ENCODE measurements at regions not wholly inside any gene's neighbourhood (a gene's known extent, or its start where the extent isn't known, plus 50 kb on each side); places are given as distances from the start of the nearest gene placed in this dataset.
"Not testable (repeated sequence)": the region's sequence is repeated elsewhere in the genome, so short reads cannot be mapped to it uniquely, and the experiment has no call there.

DNA sequence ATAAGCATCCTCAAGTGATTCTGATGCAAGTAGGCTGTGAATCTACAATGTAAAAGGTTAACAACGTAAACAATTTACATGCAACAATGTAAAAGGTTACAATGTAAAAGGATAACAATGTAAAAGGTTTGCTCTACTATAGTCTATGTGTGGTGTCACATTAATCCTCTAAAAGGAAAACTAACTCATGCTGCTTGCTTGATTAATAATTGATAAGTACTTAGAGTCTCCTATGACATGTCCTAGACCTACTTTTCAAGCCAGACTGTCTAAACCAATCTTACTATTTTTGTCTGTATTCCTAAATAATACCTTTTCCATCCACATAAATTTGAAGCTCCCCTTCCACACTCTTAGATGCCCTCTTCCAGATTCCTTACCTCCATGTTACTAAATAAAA, 606.8 kb downstream of the LTN1 start:
- Histone ChIP-seq H3K27ac (ENCODE audit: low read depth, low read length) (no peak overlapping the region), H3K27me3 (ENCODE audit: control insufficient read depth, insufficient read depth, low read length) (no peaks in the 10 kb centered on the region), H3K9me3 (ENCODE audit: control insufficient read depth, insufficient read depth, low read length) (no peaks in the 10 kb centered on the region), H3K4me3 (ENCODE audit: low read depth, low read length) (no peak overlapping the region)
- POLR2A ChIA-PET: no interaction called here
- CTCF ChIA-PET: no interaction called here
- DNase-seq (ENCODE audit: low read depth, low spot score): no peak
- TF ChIP-seq, protein P1, sequence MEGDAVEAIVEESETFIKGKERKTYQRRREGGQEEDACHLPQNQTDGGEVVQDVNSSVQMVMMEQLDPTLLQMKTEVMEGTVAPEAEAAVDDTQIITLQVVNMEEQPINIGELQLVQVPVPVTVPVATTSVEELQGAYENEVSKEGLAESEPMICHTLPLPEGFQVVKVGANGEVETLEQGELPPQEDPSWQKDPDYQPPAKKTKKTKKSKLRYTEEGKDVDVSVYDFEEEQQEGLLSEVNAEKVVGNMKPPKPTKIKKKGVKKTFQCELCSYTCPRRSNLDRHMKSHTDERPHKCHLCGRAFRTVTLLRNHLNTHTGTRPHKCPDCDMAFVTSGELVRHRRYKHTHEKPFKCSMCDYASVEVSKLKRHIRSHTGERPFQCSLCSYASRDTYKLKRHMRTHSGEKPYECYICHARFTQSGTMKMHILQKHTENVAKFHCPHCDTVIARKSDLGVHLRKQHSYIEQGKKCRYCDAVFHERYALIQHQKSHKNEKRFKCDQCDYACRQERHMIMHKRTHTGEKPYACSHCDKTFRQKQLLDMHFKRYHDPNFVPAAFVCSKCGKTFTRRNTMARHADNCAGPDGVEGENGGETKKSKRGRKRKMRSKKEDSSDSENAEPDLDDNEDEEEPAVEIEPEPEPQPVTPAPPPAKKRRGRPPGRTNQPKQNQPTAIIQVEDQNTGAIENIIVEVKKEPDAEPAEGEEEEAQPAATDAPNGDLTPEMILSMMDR (IDR thresholded peaks at IDR 0.05; ENCODE audit: low read depth, low read length): no peak

DNA sequence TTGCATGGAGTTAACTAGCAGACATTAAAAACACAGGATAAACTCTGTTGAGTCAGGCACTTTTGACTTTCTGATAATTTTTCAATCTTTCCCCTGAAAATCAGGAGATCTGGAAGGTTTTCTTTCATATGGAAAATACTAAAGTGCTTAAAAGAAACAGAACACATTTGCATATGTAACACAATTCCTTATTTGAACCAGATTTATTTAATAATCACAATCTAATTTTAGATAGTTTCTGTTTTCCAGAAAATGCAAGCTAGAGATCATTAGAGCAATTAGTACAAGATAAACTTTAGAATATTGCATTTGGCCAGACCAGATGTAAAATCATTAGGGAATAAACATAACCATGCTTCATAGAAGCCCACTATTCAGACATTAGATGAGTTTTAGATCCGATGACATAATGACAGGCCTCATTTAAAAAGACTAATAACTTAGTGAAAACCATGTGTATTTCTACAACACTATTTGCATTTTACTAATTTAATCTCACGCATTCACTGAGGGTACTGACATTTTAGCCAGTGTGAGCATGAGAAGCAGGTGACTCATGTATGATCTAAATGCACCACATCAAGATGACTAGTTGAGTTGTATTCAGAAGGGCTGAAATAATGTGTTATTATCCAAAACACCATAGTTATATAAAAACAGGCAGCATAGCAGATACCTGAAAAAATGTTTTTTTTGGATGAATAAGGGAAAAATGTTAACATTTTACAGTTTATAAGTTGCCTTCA, 611.5 kb downstream of the LTN1 start:
- H3K9me3 ChIP-seq (ENCODE audit: control insufficient read depth, insufficient read depth, low read length); POLR2A ChIA-PET; H3K27ac ChIP-seq (ENCODE audit: low read depth, low read length); H3K4me3 ChIP-seq (ENCODE audit: low read depth, low read length); DNase-seq (ENCODE audit: low read depth, low spot score); H3K27me3 ChIP-seq (ENCODE audit: control insufficient read depth, insufficient read depth, low read length); CTCF ChIA-PET: not testable (repeated sequence)

DNA sequence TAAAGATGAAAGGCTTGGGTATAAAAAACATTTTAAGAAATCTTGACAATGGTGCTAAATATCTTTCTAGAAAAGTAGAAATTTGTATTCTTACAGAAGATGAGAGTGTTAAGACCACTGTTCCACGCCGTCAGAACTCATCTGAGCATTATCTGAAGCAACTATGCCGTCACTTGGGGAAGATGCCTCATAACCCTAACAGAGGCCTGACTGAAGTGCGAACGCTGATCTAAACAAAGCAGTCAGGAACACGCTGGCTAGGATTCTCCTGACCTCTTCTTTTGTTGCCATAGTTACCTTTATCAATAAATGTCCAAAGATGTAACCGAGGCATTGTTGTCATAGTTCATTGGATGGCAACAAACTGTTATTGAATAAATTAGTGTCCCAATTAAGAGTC, 612.4 kb downstream of the LTN1 start:
- Histone ChIP-seq H3K9me3 (ENCODE audit: control insufficient read depth, insufficient read depth, low read length) (no peaks in the 10 kb centered on the region), H3K27ac (ENCODE audit: low read depth, low read length) (no peak overlapping the region), H3K27me3 (ENCODE audit: control insufficient read depth, insufficient read depth, low read length) (no peaks in the 10 kb centered on the region), H3K4me3 (ENCODE audit: low read depth, low read length) (no peak overlapping the region)
- CTCF ChIA-PET: no interaction called here
- TF ChIP-seq, protein P1 (IDR thresholded peaks at IDR 0.05; ENCODE audit: low read depth, low read length): no peak
- POLR2A ChIA-PET: no interaction called here
- DNase-seq (ENCODE audit: low read depth, low spot score): no peak

DNA sequence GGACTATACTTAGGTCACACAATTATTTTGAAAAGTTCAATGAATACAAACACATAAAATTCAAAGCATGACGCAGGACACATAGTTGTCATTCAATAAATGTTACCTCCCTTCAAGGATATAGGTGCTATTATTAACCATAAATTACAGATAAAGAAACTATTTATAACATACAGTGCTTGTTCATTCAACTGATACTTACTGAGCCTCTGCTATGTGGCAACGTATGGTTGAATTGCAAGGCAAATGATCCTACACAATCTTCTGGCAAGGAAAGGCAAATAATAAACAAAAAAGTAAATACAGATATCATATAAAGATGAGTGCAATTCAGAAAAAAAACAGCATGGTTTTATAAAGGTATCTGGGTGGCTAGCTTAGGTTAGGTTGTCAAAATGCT, 614.7 kb downstream of the LTN1 start:
- no peak overlapping the region for H3K27ac ChIP-seq (ENCODE audit: low read depth, low read length)
- no peaks in the 10 kb centered on the region for H3K9me3 ChIP-seq (ENCODE audit: control insufficient read depth, insufficient read depth, low read length)
- no peak for DNase-seq (ENCODE audit: low read depth, low spot score)
- CTCF ChIA-PET: no interaction called here
- POLR2A ChIA-PET: no interaction called here
- H3K27me3 ChIP-seq (ENCODE audit: control insufficient read depth, insufficient read depth, low read length): no peaks in the 10 kb centered on the region
- no peak overlapping the region for H3K4me3 ChIP-seq (ENCODE audit: low read depth, low read length)
- TF ChIP-seq, protein P1 (IDR thresholded peaks at IDR 0.05; ENCODE audit: low read depth, low read length): no peak

DNA sequence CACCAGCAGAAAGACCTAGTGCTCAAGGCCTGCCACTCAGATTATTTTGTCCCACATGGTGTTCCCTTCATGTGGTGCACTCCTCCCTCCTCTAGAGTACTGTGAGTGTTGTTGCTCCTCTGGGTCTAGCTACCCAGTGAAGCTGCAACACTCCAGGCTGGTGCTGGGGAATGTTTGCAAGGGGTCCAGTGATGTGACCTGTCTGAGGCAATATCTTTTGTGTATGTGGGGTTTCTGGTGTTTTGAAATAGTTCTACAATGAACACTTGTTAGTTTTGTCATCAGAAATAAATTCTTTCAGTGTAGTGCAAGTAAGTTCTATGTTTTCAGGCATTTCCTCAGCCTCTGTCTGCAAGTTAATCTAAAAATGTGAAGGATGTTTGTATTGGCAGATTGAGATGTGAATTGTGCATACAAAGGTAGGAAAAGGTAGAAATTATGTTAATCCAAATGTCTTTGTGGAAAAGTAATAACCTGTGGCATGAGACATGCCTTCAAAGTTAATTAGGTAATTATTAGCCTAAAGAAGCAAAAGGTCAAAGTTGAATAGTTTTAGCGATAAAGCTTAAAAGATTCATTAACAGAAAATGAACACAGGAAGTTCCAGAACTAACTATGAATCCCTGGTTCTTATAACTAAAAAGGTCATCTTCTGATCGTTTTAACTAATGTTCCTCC, 616.8 kb downstream of the LTN1 start:
- peak; percentile 21 for DNase-seq (ENCODE audit: low read depth, low spot score)
- CTCF ChIA-PET: no interaction called here
- H3K4me3 ChIP-seq (ENCODE audit: low read depth, low read length): no peak overlapping the region
- H3K9me3 ChIP-seq (ENCODE audit: control insufficient read depth, insufficient read depth, low read length): peaks cover 3% of the 10 kb centered on the region
- H3K27ac ChIP-seq (ENCODE audit: low read depth, low read length): peak overlapping the region; percentile 53
- H3K27me3 ChIP-seq (ENCODE audit: control insufficient read depth, insufficient read depth, low read length): no peaks in the 10 kb centered on the region
- POLR2A ChIA-PET: no interaction called here
- TF ChIP-seq, protein P1 (IDR thresholded peaks at IDR 0.05; ENCODE audit: low read depth, low read length): no peak
